Adrenal gland (tissue), 5 donors: ENCODE measurements at regions not wholly inside any gene's neighbourhood (a gene's known extent, or its start where the extent isn't known, plus 50 kb on each side); places are given as distances from the start of the nearest gene placed in this dataset.

Experiments used
- CTCF ChIP-seq, 6 experiments: fragments of 450-650 bp in 4 of 6; fragments of 200-600 bp in 2 of 6; sonication (generic) in 1 of 6; IDR thresholded peaks; 1 replicate in 5 of 6; 2 replicates in 1 of 6; pipeline versions ENCODE4 v1.5.1 to v1.8.0; 2016 to 2021; ENCODE audit warnings: antibody characterized with exemption in 6 of 6, mild to moderate bottlenecking in 2 of 6, moderate library complexity in 1 of 6
- POLR2A ChIP-seq, 2 donors: fragments of 450-650 bp; IDR thresholded peaks; one replicate each; pipeline ENCODE4 v1.6.1; 2017; ENCODE audit warnings: antibody characterized with exemption in 2 of 2, mild to moderate bottlenecking in 2 of 2, moderate library complexity in 1 of 2
- donor health status: DM: no; HTN: no; CAD: no.

- TF ChIP-seq POLR2A (IDR thresholded peaks at IDR 0.05) (no peak), CTCF (IDR thresholded peaks at IDR 0.05) (no peak)
Observed at GRCh38 chr10:34886906-34887642, 72.0 kb upstream of the PARD3 start.
